NAMALWA (cell line): ENCODE measurements at regions not wholly inside any gene's neighbourhood (a gene's known extent, or its start where the extent isn't known, plus 50 kb on each side); places are given as distances from the start of the nearest gene placed in this dataset.

Source experiments
- DNase-seq: peaks from one replicate; pipeline ENCODE4 v3.0.0-alpha.2; 2015; ENCODE audit warnings: low spot score

DNA sequence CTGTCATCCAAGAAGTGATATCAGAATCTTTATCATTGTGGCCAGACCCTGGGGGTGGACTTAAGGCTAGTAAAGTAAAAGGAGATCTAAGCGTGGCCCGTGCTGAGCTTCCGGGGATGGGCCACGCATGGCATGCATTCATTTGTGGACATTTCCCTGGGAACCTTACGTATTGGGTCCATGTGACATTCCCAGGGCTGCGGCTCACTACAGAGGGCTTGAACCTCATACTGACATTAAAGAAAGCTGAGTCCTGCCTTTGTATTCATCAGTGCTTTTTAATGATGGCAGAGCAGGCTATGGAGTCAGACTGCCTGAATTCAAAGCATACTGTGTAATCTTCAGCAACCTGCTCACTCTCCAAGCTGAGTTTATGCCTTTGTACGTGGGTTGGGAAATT lies 152.2 kb upstream of the AFDN start:
- DNase-seq, result no peak

DNA sequence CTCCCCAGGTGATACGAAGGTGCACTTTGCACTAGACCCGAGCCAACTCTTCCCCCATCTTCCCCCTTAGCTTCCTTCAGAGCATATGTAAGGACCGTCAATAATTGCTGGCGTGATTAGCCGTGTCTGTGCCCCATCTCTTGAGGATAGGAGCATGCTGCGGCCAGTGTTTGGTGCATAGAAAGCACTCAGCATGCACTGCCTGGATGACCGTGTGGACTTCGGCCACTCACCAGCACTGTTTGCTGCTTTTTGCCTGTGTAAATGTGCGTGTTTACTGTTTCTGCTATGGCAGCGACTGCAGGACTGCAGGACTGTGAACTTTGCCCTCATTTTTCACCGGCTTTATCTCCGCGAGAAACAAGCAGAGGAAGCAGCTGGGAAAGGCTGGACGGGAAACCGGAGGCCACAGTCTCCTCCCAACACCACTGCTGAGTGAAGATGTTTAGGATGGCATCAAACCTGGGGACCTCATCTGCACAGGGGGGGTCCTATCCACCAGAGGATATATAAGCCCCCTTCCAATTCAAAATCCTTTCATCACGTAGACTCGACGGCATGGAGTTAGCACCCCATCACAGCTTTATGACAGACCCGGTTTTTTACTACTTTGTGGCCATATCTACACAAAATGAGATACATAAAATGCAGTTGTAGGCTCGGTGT lies 150.6 kb upstream of the AFDN start:
- no peak for DNase-seq

GRCh38 chr6:167676666-167677421 lies 149.9 kb upstream of the AFDN start:
- no peak for DNase-seq

DNA sequence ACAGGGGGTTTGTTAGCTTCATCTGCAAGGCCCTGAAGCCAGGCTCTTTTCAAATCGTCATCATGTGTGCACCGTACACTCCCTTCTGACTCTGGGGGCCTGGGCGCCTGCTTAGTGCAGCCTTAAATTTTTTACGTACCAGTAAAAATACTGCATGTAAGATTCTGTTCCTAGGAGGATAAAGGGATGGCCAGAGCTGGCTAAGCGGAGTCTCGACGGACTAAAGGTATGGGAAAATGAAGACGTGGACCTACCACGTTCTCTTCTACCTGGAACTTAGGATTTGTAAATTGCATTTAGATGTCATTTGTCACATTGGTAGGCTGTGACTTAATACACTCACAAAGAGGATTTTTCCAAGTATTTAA lies 149.3 kb upstream of the AFDN start:
- DNase-seq, result no peak

GRCh38 chr6:167678102-167679101 lies 148.3 kb upstream of the AFDN start:
- no peak for DNase-seq

- DNase-seq, result no peak
These were observed 147.5 kb upstream of the AFDN start for GRCh38 chr6:167679122-167679736.

GRCh38 chr6:167679790-167680604 lies 146.7 kb upstream of the AFDN start:
- no peak for DNase-seq

DNA sequence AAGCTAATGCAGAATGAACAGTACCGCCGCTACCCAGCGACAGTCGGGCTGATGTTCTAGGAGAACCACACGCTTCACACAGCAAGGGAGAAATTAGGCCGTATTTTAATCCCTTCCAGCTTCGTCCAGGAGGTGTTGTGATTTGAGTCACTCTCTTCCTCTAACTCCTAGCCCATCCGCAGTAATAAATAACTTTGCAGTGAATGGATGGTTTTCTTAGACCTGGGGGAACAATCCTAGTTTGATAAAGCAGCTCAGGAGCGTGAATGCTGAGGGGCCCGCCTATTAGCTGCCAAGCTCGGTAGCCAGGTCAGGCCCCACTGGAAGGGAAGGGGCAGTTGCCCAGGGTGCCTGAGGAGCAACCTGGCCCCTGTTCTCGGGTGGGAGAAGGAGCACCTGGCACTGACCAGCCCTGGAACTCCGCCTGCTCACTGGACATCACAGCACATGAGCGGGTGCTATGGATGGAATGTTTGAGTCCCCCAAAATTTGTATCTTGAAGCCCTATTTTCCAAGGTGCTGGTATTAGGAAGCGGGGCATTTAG lies 146.0 kb upstream of the AFDN start:
- no peak for DNase-seq

GRCh38 chr6:167682125-167682524 lies 144.6 kb upstream of the AFDN start:
- DNase-seq, result no peak

GRCh38 chr6:167682546-167683027 lies 144.1 kb upstream of the AFDN start:
- no peak for DNase-seq

GRCh38 chr6:167683028-167683862 lies 143.5 kb upstream of the AFDN start:
- DNase-seq, result no peak

DNA sequence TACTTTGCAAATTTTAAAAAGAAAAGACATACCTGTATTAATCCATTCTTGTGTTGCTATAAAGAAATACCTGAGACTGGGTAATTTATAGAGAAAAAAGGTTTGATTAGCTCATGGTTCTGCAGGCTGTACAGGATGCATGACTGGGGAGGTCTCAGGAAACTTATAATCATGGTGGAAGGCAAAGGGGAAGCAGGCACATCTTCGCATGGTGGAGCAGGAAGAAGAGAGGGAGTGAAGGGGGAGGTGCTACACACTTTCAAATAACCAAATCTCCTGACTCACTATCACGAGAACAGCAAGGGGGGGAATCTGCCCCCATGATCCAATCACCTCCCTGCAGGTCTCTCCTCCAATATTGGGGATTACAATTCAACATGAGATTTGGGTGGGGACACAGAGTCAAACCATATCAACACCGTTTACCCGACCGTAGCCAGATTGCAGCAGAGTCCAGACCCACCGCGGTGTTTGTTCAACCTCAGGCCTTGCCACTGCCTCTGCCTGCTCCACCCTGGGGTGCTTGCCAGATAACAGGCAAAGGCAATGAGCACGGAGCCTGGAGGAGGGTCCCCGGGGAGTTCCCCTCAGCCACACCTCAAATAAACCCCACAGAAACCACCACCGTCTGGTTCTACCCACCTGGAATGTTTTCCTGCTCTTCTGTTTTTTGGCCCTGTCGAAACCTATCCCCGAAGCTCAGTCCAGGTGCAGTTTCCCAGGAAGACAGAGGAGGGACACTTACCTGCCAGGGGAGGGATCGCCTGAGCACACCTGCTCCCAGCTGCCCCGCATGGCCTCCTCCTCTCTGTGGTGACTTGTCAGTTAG lies 142.2 kb upstream of the AFDN start:
- no peak for DNase-seq

DNA sequence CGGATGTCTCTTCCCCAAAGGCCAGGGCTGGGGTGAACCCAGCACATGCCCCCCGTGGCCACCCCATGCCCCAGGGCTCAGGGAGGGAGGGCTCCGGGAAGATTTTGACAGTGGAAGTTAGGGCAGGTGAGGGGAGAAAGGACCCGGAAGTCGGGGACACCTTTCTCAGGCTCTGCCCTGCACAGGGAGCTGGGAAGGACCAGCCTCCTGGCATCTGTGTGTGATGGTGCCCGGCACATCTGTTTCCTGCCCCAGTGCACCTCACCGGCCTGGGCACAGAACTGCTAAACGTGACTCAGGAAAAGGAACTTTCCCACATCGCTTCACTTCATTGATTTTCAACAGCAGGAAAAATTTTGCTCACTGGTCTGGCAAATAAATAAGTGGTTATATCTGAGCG lies 141.1 kb upstream of the AFDN start:
- no peak for DNase-seq

- no peak for DNase-seq
These were observed 140.4 kb upstream of the AFDN start for GRCh38 chr6:167686204-167686893.

- no peak for DNase-seq
These were observed 139.5 kb upstream of the AFDN start for GRCh38 chr6:167687116-167687725.

GRCh38 chr6:167688123-167688522 lies 138.6 kb upstream of the AFDN start:
- no peak for DNase-seq

DNA sequence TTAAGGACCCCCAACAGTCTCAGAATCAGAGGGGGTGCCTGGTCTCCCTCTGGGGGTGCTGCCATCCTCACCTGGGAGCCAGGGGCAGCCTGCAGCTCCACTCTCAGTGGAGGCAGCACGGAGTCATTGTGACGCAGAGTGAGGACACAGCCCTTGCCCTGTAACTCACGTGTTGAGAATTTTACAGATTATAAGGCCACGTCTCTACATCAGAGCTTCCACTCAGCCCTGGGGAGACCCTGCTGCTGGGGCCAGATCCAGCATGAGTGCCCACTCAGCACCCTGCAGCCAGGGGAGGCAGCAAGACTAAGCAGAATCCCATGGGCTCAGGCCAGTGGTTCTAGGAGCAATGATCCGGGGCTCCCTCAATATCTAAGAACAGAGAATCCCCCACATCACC lies 137.4 kb upstream of the AFDN start:
- DNase-seq, result no peak

DNA sequence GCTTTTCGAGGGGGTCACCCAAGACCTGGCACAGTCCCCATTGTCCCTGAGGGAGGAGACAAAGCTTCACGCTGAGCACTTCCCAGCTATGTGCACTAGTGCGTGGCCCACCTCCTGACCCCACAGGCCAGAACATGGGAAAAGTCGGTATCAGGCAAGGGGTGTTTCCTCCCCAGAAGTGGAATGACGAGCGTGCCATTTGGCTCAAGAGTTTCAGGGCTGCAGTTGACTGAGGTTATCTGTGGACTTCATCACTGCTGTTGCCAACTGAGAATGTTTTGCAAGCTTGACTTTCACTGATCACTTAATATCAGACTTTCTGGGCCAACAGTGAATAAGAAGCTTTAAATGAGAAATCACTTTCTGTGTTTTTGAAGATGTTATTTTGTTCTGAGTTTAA lies 137.0 kb upstream of the AFDN start:
- DNase-seq, result no peak
